Keratinocyte (primary cell): ENCODE measurements at regions not wholly inside any gene's neighbourhood (a gene's known extent, or its start where the extent isn't known, plus 50 kb on each side); places are given as distances from the start of the nearest gene placed in this dataset.

ENCODE experiments used
- DNase-seq: peaks from one replicate; pipeline ENCODE4 v3.0.0-alpha.2; 2011; ENCODE audit warnings: low read depth, missing footprints, low spot score
- FAIRE-seq: peaks from 2 replicates; lab custom pipeline; 2011; peaks lifted over from hg19 to GRCh38; lab: Jason Lieb, UNC
- H2AFZ ChIP-seq: 2 replicates; pipeline ENCODE4 v1.6.0; 2012; ENCODE audit warnings: low read length, control low read depth, inconsistent platforms; ENCODE audit not compliant: control insufficient read depth
- H3K27ac ChIP-seq: 2 replicates; pipeline ENCODE4 v1.5.1; 2011; ENCODE audit warnings: low read length; ENCODE audit not compliant: control insufficient read depth, insufficient read depth
- H3K27me3 ChIP-seq: 3 replicates; pipeline ENCODE4 v1.6.0; 2011; ENCODE audit warnings: low read length; ENCODE audit not compliant: control insufficient read depth, insufficient read depth; ENCODE audit errors: extremely low read depth
- H3K36me3 ChIP-seq, 2 experiments: 2 replicates in 1 of 2; 3 replicates in 1 of 2; pipeline ENCODE4 v1.5.1; 2011; ENCODE audit warnings: low read length in 2 of 2, mild to moderate bottlenecking in 1 of 2; ENCODE audit not compliant: control insufficient read depth in 2 of 2, insufficient read depth in 2 of 2; ENCODE audit errors: extremely low read depth in 1 of 2
- H3K4me1 ChIP-seq: 3 replicates; pipeline ENCODE4 v1.5.1; 2011; ENCODE audit warnings: low read length; ENCODE audit not compliant: control insufficient read depth, insufficient read depth; ENCODE audit errors: extremely low read depth
- H3K4me2 ChIP-seq: 3 replicates; pipeline ENCODE4 v1.6.0; 2011; ENCODE audit warnings: low read depth, low read length; ENCODE audit not compliant: control insufficient read depth, insufficient read depth; ENCODE audit errors: extremely low read depth
- H3K4me3 ChIP-seq, 3 experiments: fragments of 200-600 bp in 1 of 3; sonication (generic) in 1 of 3; 2 replicates in 2 of 3; 3 replicates in 1 of 3; pipeline ENCODE4 v1.5.1; 2011 to 2016; ENCODE audit warnings: low read length in 3 of 3, mild to moderate bottlenecking in 3 of 3, control low read depth in 2 of 3, inconsistent platforms in 1 of 3, low read depth in 1 of 3, mixed read lengths in 1 of 3, mixed run types in 1 of 3, moderate library complexity in 1 of 3; ENCODE audit not compliant: control insufficient read depth in 2 of 3, insufficient read depth in 2 of 3; ENCODE audit errors: extremely low read depth in 1 of 3
- H3K79me2 ChIP-seq: 2 replicates; pipeline ENCODE4 v1.6.0; 2012; ENCODE audit warnings: low read length; ENCODE audit not compliant: control insufficient read depth, insufficient read depth
- H3K9ac ChIP-seq: 3 replicates; pipeline ENCODE4 v1.6.0; 2011; ENCODE audit warnings: low read length; ENCODE audit not compliant: control insufficient read depth, insufficient read depth; ENCODE audit errors: extremely low read depth
- H3K9me1 ChIP-seq: 3 replicates; pipeline ENCODE4 v1.6.0; 2011; ENCODE audit warnings: low read length; ENCODE audit not compliant: control insufficient read depth, insufficient read depth; ENCODE audit errors: extremely low read depth
- H3K9me3 ChIP-seq: 2 replicates; pipeline ENCODE4 v1.5.1; 2012; ENCODE audit warnings: low read depth, low read length; ENCODE audit not compliant: control insufficient read depth
- H4K20me1 ChIP-seq: 3 replicates; pipeline ENCODE4 v1.6.0; 2011; ENCODE audit warnings: low read length; ENCODE audit not compliant: control insufficient read depth, insufficient read depth; ENCODE audit errors: extremely low read depth
- EZH2 ChIP-seq: IDR thresholded peaks from one replicate; pipeline ENCODE4 v1.6.1; 2012; ENCODE audit warnings: inconsistent platforms, mild to moderate bottlenecking, low read length, moderate library complexity
- dilution Hi-C: fragments of 300-500 bp; cut with MboI; formaldehyde crosslinking; loops from one replicate; pipeline ENCODE4 v1.7.0; 2020; ENCODE audit warnings: low sequenced_read_pairs; ENCODE audit not compliant: extremely low pct_ligation_motif_present
- TF ChIP-seq, protein P1 (sequence below), 3 experiments: IDR thresholded peaks in 1 of 3; conservative IDR thresholded peaks in 1 of 3; optimal IDR thresholded peaks in 1 of 3; 2 replicates in 2 of 3; 3 replicates in 1 of 3; pipeline versions ENCODE3 to v1.5.1; 2011; ENCODE audit warnings: low read length in 3 of 3, mild to moderate bottlenecking in 3 of 3, moderate library complexity in 2 of 3, control low read depth in 1 of 3, inconsistent platforms in 1 of 3; ENCODE audit not compliant: insufficient read depth in 2 of 3; ENCODE audit errors: extremely low read depth in 1 of 3

DNA sequence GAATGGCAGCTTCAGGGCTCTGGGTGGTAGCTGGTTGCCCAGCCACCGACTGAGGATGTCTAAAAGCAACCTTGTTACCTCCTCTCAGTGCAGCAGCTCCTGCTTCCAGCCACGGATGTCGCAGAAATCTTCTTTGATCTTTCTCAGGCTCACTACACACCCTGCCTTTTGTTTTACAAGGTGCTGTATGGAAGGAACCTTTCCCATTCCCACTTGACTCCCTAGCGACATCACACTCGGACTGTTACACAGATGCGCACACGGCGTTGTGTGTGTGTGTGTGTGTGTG is 135.8 kb upstream of the CPHXL start:
- dilution Hi-C loops = no loop called here
- Histone ChIP-seq H3K27ac (no peak overlapping the region), H3K9me3 (no peaks in the 10 kb centered on the region), H3K4me1 (no peaks in the 10 kb centered on the region), H3K36me3 (no peaks in the 10 kb centered on the region), H3K4me3 (no peak overlapping the region), H2AFZ (no peak overlapping the region), H3K4me2 (no peak overlapping the region), H4K20me1 (no peaks in the 10 kb centered on the region), H3K9me1 (no peaks in the 10 kb centered on the region), H3K9ac (no peak overlapping the region), H3K27me3 (no peaks in the 10 kb centered on the region), H3K79me2 (no peaks in the 10 kb centered on the region)
- DNase-seq = no peak
- FAIRE-seq = no peak
- TF ChIP-seq EZH2 = no peak
- TF ChIP-seq, protein P1, sequence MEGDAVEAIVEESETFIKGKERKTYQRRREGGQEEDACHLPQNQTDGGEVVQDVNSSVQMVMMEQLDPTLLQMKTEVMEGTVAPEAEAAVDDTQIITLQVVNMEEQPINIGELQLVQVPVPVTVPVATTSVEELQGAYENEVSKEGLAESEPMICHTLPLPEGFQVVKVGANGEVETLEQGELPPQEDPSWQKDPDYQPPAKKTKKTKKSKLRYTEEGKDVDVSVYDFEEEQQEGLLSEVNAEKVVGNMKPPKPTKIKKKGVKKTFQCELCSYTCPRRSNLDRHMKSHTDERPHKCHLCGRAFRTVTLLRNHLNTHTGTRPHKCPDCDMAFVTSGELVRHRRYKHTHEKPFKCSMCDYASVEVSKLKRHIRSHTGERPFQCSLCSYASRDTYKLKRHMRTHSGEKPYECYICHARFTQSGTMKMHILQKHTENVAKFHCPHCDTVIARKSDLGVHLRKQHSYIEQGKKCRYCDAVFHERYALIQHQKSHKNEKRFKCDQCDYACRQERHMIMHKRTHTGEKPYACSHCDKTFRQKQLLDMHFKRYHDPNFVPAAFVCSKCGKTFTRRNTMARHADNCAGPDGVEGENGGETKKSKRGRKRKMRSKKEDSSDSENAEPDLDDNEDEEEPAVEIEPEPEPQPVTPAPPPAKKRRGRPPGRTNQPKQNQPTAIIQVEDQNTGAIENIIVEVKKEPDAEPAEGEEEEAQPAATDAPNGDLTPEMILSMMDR (optimal IDR thresholded peaks at IDR 0.05 in 1 of 3, IDR thresholded peaks at IDR 0.05 in 1 of 3, conservative IDR thresholded peaks at IDR 0.05 in 1 of 3; ENCODE audit: extremely low read depth in 1 of 3, insufficient read depth in 2 of 3, low read length in 3 of 3) = no peak

DNA sequence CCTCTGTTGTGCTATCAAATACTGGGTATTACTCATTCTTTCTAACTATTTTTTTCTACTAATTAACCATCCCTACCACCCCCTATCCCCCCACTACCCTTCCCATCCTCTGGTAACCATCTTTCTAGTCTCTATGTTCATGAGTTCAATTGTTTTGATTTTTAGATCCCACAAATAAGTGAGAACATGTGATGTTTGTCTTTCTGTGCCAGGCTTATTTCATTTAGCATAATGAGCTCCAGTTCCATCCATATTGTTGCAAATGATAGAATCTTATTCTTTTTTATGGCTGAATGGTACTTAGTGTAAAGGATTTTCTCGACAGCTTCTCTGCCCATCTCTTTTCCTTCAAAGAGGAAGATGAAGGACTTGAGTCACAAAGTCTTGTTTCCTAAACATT is 138.0 kb upstream of the CPHXL start:
- no peak for FAIRE-seq
- no peaks in the 10 kb centered on the region for H3K9me3 ChIP-seq
- no peak overlapping the region for H3K27ac ChIP-seq
- H4K20me1 ChIP-seq = no peaks in the 10 kb centered on the region
- no peaks in the 10 kb centered on the region for H3K9me1 ChIP-seq
- H2AFZ ChIP-seq = no peak overlapping the region
- H3K4me2 ChIP-seq = no peak overlapping the region
- H3K9ac ChIP-seq = no peak overlapping the region
- TF ChIP-seq, protein P1 (optimal IDR thresholded peaks at IDR 0.05 in 1 of 3, IDR thresholded peaks at IDR 0.05 in 1 of 3, conservative IDR thresholded peaks at IDR 0.05 in 1 of 3; ENCODE audit: extremely low read depth in 1 of 3, insufficient read depth in 2 of 3, low read length in 3 of 3) = no peak
- TF ChIP-seq EZH2 = no peak
- no peak overlapping the region for H3K4me3 ChIP-seq
- dilution Hi-C loops = no loop called here
- H3K79me2 ChIP-seq = no peaks in the 10 kb centered on the region
- DNase-seq = no peak
- H3K36me3 ChIP-seq = no peaks in the 10 kb centered on the region
- H3K4me1 ChIP-seq = no peaks in the 10 kb centered on the region
- no peaks in the 10 kb centered on the region for H3K27me3 ChIP-seq
